ENCODE measurements at regions not wholly inside any gene's neighbourhood (a gene's known extent, or its start where the extent isn't known, plus 50 kb on each side); places are given as distances from the start of the nearest gene placed in this dataset.

- H4K5ac ChIP-seq (ENCODE audit: insufficient read length, low read depth, low read length): no peak overlapping the region
- H3T11ph ChIP-seq (ENCODE audit: low read length): no peak overlapping the region
- WGBS (ENCODE audit: extremely low coverage, insufficient read length, low lambda C conversion rate): no CpG with 5 or more reads among the region's 4 CpGs
- no peaks in the 10 kb centered on the region for H3K27me3 ChIP-seq (ENCODE audit: insufficient read depth, low read length)
- H4K20me1 ChIP-seq (ENCODE audit: control insufficient read depth, insufficient read depth, insufficient read length): no peaks in the 10 kb centered on the region
- H2BK120ac ChIP-seq (ENCODE audit: low read depth, low read length, poor library complexity, severe bottlenecking): no peak overlapping the region
- no peak overlapping the region for H4K91ac ChIP-seq (ENCODE audit: insufficient read length, low read depth, low read length)
- no peaks in the 10 kb centered on the region for H3K79me2 ChIP-seq (ENCODE audit: insufficient read depth, low read length)
- H3K4me1 ChIP-seq (ENCODE audit: insufficient read depth, low read length): no peaks in the 10 kb centered on the region; the same call in 1 of the 2 replicates
- H3K4me1 Mint-ChIP-seq: peaks cover 13 to 17% of the 10 kb centered on the region in 2 experiments
- H3K9ac ChIP-seq (ENCODE audit: extremely low read depth, insufficient read length, low read length): no peak overlapping the region
- H3K9me3 Mint-ChIP-seq: peaks cover 0 to 4% of the 10 kb centered on the region in 2 experiments; a peak in 2 of 5 replicates
- no peak overlapping the region for H3K4me2 ChIP-seq (ENCODE audit: insufficient read depth, insufficient read length, low read length)
- no peak overlapping the region for H3K14ac ChIP-seq (ENCODE audit: insufficient read depth, low read length)
- H3K9me3 ChIP-seq (ENCODE audit: control insufficient read depth, low read depth, low read length): no peaks in the 10 kb centered on the region
- H3K23me2 ChIP-seq (ENCODE audit: insufficient read length, low read depth, low read length, poor library complexity, severe bottlenecking): no peaks in the 10 kb centered on the region
- H3K4me3 Mint-ChIP-seq: no peak overlapping the region
- no peak overlapping the region for H2BK20ac ChIP-seq (ENCODE audit: low read depth, low read length, poor library complexity, severe bottlenecking)
- no peak for DNase-seq
- no peak overlapping the region for H2BK5ac ChIP-seq (ENCODE audit: insufficient read length, low read length)
- H2BK15ac ChIP-seq (ENCODE audit: low read depth, low read length): no peak overlapping the region
- no peak overlapping the region for H2AFZ ChIP-seq (ENCODE audit: low read length)
- no peaks in the 10 kb centered on the region for H3K79me1 ChIP-seq (ENCODE audit: insufficient read depth, low read depth, low read length, poor library complexity, severe bottlenecking)
- no peak overlapping the region for H4K8ac ChIP-seq (replicated peaks; ENCODE audit: insufficient read length, low read depth, low read length)
- no peak for TF ChIP-seq CTCF (conservative IDR thresholded peaks at IDR 0.05)
- H2BK12ac ChIP-seq (ENCODE audit: insufficient read length, low read depth, low read length): no peak overlapping the region
- no peak overlapping the region for H3K18ac ChIP-seq (ENCODE audit: insufficient read length, low read depth, low read length)
- no peak overlapping the region for H3K27ac Mint-ChIP-seq
- no peak overlapping the region for H2AK5ac ChIP-seq (ENCODE audit: insufficient read length, low read length)
- H3K23ac ChIP-seq (ENCODE audit: insufficient read length, low read depth, low read length): no peak overlapping the region
- no peak overlapping the region for H3K56ac ChIP-seq (ENCODE audit: insufficient read length, low read depth, low read length)
- H3K27me3 Mint-ChIP-seq (ENCODE audit: low read depth): no peaks in the 10 kb centered on the region
- peaks cover 0 to 4% (median under 1%) of the 10 kb centered on the region in 3 experiments; a peak in 3 of 7 replicates for H3K36me3 Mint-ChIP-seq (ENCODE audit: insufficient read depth in 1 of 3, low read depth in 3 of 3)
- H3K27ac ChIP-seq (ENCODE audit: insufficient read length, low read depth, low read length): no peak overlapping the region
- no peak overlapping the region for H3K4ac ChIP-seq (ENCODE audit: low read depth, low read length)
These were observed 444.2 kb downstream of the SETD4 start for GRCh38 chr21:35616090-35616489.

All from H9 (cell line).